GM12865 (cell line): ENCODE measurements at regions not wholly inside any gene's neighbourhood (a gene's known extent, or its start where the extent isn't known, plus 50 kb on each side); places are given as distances from the start of the nearest gene placed in this dataset.
"Not testable (repeated sequence)": the region's sequence is repeated elsewhere in the genome, so short reads cannot be mapped to it uniquely, and the experiment has no call there.

Experiments used
- DNase-seq: peaks from one replicate; pipeline ENCODE4 v3.0.0; 2010; ENCODE audit warnings: low read depth
- H3K4me3 ChIP-seq: 2 replicates; pipeline ENCODE4 v1.5.1; 2011; ENCODE audit warnings: mild to moderate bottlenecking, low read depth, low read length, control low read depth
- TF ChIP-seq, protein P1 (sequence below): IDR thresholded peaks from 2 replicates; pipeline ENCODE4 v1.5.1; 2011; ENCODE audit warnings: low read length, control low read depth, low read depth, inconsistent platforms; ENCODE audit not compliant: insufficient read depth; ENCODE audit errors: missing control alignments

DNA sequence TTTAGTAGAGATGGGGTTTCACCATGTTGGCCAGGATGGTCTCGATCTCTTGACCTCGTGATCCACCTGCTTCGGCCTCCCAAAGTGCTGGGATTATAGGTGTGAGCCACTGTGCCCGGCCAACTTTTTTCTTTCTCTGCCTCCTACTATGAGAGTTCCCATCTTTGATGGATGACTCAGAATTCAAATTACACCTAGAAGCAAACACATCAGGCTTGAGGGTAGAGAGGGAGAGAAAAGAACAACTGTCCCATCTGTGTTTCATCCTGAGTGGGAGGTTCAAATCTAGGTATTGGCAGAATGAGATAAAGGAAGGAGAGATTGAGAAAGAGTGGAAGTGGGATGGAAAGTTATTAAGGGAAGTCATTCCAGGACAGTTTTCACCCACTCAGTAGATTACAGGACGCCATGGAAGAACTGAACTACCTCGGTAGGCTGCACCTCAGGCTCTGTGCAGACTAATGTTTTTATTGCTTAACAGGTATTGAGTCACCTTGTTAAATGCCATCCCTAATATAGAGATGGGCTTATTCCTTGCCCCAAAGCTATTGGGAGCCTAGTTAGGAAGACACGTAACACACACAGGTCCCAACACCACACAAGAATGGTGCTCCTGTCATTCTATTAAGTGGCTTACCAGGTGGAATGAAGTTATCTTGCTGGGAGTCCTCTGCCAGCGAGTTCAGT, 275.7 kb downstream of the SOX4 start:
- H3K4me3 ChIP-seq, result no peak overlapping the region
- TF ChIP-seq, protein P1, sequence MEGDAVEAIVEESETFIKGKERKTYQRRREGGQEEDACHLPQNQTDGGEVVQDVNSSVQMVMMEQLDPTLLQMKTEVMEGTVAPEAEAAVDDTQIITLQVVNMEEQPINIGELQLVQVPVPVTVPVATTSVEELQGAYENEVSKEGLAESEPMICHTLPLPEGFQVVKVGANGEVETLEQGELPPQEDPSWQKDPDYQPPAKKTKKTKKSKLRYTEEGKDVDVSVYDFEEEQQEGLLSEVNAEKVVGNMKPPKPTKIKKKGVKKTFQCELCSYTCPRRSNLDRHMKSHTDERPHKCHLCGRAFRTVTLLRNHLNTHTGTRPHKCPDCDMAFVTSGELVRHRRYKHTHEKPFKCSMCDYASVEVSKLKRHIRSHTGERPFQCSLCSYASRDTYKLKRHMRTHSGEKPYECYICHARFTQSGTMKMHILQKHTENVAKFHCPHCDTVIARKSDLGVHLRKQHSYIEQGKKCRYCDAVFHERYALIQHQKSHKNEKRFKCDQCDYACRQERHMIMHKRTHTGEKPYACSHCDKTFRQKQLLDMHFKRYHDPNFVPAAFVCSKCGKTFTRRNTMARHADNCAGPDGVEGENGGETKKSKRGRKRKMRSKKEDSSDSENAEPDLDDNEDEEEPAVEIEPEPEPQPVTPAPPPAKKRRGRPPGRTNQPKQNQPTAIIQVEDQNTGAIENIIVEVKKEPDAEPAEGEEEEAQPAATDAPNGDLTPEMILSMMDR, result no peak
- DNase-seq, result no peak

DNA sequence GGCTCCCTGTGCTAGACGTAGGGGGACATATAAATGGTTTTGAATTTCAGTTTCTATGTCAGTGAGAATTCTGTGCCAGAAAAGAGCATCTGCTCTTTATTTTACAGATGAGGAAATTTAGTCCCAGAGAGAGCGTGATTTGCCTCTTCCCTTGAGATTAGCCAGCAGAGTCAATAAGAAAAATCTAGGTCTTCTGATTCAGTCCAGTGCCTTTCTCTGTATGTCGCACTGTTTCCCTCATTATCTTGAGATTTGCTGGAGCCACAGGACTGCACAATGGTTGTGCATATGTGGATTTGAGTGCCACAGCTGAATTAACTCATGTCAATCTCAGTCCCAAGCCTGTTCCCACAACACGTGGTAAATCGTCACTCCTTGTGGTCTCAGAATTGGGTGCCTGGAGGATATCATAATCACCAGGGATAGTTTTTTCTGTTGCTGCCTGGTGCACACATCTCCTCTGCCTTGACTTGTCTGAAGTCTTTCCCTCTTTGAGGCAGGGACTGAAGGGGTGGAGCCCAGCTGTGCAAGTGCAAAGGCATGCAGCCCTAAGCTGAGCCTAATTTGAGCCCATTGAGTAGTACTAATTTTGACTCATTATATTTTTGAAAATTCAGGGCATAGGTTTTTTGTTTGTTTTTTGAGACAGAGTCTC, 276.7 kb downstream of the SOX4 start:
- TF ChIP-seq, protein P1, result no peak
- DNase-seq, result peak; percentile 12
- H3K4me3 ChIP-seq, result no peak overlapping the region

DNA sequence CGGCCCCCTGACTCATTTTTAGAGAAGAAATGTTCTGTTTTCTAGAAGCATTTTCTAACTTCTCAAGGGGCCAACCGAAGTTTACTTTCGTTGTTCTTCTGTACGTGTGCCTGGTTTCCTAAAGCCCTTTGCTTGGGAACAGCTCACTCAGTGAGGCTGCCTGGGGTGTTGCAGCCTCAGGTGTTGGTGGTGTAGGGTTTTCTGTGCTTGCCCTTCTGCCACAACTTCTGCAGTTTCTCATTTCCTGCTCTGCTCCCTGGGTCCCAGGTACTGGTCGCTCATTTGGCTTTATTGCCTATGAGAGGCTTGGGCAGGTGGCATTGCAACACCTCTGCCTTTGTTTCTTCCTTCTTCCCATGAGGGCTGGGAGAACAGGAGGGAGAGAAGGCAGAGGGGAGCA, 278.3 kb downstream of the SOX4 start:
- TF ChIP-seq, protein P1, result no peak
- no peak for DNase-seq
- H3K4me3 ChIP-seq, result no peak overlapping the region

DNA sequence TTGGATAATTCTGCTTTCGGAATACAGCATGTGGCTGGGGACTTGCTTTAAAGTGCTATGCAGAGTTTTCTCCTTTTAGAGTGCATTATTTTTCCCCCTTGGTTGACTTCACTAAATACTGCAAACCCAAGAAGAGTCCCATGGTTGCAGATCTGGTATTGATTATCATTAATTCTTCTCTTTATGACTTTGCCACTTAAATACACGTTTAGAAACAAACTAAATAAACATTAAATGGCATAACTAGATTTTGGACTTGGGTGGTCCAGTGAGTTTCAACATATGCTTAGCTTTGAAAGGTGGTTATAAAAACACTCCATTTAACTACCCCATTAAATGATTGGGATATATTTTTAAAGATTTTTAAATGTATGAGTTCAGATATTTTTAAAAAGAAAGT, 279.2 kb downstream of the SOX4 start:
- TF ChIP-seq, protein P1, result no peak
- H3K4me3 ChIP-seq, result no peak overlapping the region
- DNase-seq, result no peak

DNA sequence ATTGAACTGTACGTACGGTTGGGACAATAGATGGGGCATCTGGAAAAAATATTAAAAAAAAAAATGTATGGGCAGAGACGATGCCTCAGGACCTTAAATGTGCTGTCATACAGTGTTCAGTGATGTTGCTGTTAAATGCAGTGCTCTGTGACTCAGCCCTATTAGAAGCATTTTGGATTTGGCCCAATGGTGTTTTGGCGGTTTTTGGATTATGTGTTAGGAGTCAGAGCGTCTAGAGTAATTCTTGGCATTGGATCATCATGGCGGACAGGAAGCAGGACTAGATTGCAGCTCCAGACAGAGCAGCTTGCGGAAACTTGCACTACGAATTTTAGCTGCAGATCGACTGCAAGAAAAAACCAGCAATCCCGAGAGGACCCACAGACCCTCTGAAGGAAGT, 280.0 kb downstream of the SOX4 start:
- no peak for DNase-seq
- no peak overlapping the region for H3K4me3 ChIP-seq
- TF ChIP-seq, protein P1, result no peak

DNA sequence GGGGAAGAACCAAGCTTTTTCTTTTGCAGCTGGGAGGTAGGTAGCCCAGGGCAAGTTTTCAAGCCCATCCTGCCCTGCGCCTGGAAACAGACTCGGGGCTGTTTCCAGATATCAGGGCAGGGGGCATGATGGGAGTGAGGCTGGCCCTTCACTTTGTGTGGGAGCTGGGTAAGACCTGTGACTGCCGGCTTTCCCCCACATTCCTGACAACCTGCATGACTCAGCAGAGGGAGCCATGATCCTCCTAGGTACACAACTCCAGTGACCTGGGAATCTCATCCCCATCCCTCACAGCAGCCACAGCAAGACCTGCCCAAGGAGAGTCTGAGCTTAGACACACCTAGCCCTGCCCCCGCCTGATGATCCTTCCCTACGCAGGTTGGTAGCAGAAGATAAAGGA, 280.8 kb downstream of the SOX4 start:
- DNase-seq, result no peak
- TF ChIP-seq, protein P1, result no peak
- H3K4me3 ChIP-seq, result no peak overlapping the region

DNA sequence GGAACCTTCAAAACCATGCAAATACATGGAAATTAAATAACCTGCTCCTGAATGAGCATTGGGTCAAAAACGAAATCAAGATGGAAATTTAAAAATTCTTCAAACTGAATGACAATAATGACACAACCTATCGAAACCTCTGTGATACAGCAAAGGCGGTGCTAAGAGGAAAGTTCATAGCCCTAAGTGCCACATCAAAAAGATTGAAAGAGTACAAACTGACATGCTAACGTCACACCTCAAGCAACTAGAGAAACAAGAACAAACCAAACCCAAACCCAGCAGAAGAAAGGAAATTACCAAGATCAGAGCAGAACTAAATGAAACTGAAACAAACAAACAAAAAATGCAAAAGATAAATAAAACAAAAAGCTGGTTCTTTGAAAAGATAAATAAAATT, 283.5 kb downstream of the SOX4 start:
- DNase-seq, result peak; percentile 48
- not testable (repeated sequence) for H3K4me3 ChIP-seq

DNA sequence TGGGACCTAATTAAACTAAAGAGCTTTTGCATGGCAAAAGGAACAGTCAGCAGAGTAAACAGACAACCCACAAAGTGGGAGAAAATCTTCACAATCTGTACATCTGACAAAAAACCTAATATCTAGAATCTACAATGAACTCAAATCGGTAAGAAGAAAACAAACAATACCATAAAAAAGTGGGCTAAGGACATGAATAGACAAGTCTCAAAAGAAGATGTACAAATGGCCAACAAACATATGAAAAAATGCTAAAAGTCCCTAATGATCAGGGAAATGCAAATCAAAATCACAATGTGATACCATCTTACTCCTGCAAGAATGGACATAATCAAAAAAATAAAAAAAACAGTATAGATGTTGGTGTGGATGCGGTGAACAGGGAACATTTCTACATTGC, 286.7 kb downstream of the SOX4 start:
- DNase-seq, H3K4me3 ChIP-seq: not testable (repeated sequence)
